Lower leg skin (tissue), 3 donors: ENCODE measurements at regions not wholly inside any gene's neighbourhood (a gene's known extent, or its start where the extent isn't known, plus 50 kb on each side); places are given as distances from the start of the nearest gene placed in this dataset.
"Not testable (repeated sequence)": the region's sequence is repeated elsewhere in the genome, so short reads cannot be mapped to it uniquely, and the experiment has no call there.

ENCODE experiments used
- POLR2A ChIP-seq, 2 donors: fragments of 450-650 bp; IDR thresholded peaks; one replicate each; pipeline ENCODE4 v1.6.1; 2016 to 2017; ENCODE audit warnings: antibody characterized with exemption in 2 of 2, mild to moderate bottlenecking in 1 of 2, moderate library complexity in 1 of 2
- TF ChIP-seq, protein P1 (sequence below), 3 donors: fragments of 450-650 bp; IDR thresholded peaks; one replicate each; pipeline ENCODE4 v1.5.1; 2016; ENCODE audit warnings: antibody characterized with exemption in 3 of 3, mild to moderate bottlenecking in 3 of 3, moderate library complexity in 2 of 3

DNA sequence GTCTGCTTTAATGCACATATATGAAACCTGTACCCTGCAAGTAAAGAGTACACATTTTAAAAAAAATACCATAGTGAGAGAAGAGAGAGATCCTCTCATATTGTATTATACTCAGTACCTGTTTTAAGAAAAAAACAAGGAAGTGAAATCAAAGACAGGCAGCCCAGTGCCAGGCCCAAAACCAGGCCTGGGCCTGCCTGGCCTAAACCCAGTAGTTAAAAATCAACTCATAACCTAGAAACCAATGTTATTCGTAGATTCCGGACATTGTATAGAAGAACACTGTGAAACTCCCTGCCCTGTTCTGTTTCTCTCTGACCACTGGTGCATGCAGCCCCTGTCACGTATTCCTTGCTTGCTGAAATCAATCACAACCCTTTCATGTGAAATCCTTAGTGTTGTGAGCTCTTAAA is 1078.0 kb upstream of the FAM98A start:
- TF ChIP-seq, protein P1, sequence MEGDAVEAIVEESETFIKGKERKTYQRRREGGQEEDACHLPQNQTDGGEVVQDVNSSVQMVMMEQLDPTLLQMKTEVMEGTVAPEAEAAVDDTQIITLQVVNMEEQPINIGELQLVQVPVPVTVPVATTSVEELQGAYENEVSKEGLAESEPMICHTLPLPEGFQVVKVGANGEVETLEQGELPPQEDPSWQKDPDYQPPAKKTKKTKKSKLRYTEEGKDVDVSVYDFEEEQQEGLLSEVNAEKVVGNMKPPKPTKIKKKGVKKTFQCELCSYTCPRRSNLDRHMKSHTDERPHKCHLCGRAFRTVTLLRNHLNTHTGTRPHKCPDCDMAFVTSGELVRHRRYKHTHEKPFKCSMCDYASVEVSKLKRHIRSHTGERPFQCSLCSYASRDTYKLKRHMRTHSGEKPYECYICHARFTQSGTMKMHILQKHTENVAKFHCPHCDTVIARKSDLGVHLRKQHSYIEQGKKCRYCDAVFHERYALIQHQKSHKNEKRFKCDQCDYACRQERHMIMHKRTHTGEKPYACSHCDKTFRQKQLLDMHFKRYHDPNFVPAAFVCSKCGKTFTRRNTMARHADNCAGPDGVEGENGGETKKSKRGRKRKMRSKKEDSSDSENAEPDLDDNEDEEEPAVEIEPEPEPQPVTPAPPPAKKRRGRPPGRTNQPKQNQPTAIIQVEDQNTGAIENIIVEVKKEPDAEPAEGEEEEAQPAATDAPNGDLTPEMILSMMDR (IDR thresholded peaks at IDR 0.05), result not testable (repeated sequence)
- TF ChIP-seq POLR2A (IDR thresholded peaks at IDR 0.05), result not testable (repeated sequence)
